Activated gamma-delta T cell (primary cell): ENCODE measurements at regions not wholly inside any gene's neighbourhood (a gene's known extent, or its start where the extent isn't known, plus 50 kb on each side); places are given as distances from the start of the nearest gene placed in this dataset.

Experiments
- DNase-seq: peaks from one replicate; lab custom pipeline; 2025; lab: John Stamatoyannopoulos, UW

DNA sequence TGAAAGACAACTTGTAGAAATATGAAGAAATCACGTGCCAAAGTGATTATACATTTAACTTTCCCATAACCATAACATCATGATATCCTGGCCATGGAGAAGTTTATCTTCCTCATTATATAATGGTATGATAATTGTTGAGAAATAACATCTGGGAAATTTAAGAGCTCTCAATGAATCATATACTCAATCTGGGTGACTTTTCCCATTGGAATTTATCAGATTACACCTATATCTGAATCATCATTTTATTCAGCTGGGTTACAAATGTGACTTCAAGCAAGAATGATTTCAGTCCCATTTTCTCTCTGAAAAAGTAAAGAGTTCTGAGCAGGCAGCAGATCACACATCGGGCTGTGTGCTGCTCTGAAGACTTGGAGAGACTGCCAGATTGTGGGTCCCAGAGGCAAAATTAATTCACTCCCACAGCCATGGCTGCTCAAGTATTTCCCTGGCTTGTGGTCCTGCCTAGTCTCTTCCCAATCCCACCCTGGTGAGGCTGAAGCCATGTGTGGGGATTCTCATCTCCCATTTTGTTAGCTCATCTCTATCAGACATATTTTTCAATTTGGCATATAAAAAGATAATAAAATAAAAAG is 278.0 kb downstream of the MRPL39 start:
- no peak for DNase-seq

DNA sequence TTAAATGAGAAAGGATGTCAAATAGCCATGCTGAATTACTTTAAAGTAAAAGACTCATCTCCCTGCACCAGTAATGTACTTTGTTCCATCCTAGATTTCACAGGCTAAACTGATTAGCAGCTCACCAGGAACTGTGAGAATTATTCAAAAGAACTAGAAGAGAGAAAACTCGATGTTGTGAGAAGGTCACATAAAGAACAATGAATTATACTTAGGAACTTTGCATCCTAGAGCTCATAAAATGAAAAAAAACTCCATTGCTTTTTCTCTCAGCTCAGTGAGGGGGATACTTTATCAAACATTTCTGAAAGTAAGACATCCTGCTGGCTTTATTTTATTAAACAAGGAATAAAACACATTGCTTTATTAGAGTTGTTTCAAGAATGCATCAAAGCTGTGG is 278.5 kb downstream of the MRPL39 start:
- DNase-seq, result no peak

DNA sequence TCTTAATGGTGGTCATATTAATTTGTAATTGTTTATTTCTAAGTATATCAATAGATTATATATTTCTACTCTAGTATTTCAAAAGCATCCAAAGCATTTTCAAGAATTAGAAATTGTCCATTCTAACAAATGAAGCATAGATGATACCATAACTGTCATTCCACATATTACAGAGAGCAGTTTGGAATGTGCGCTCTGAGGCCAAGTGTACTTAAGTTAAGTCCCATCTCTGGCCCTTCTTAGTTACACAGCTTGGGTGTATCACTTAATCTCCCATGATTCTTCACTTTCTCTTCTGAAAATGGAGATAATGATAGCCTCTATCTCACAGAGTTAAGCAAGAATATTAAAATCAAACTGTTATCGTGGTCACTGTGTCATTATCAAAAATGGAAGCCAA is 281.1 kb downstream of the MRPL39 start:
- no peak for DNase-seq

DNA sequence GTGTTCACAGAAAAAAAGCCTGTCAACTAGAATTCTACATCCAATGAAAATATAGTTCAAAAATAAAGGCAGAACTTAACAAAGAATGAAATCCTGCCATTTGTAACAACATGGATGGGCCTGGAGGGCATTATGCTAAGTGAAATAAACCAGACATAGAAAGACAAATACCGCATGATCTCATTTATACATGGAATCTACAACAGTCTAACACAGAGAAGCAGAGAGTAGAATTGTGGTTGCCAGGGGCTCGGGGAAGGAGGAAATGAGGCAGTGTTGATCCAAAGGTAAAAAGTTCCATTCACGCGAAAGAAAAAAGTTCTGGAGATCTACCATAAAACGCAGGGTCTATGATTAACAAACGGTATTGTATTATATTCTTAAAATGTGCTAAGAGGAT is 282.6 kb downstream of the MRPL39 start:
- DNase-seq, result no peak

DNA sequence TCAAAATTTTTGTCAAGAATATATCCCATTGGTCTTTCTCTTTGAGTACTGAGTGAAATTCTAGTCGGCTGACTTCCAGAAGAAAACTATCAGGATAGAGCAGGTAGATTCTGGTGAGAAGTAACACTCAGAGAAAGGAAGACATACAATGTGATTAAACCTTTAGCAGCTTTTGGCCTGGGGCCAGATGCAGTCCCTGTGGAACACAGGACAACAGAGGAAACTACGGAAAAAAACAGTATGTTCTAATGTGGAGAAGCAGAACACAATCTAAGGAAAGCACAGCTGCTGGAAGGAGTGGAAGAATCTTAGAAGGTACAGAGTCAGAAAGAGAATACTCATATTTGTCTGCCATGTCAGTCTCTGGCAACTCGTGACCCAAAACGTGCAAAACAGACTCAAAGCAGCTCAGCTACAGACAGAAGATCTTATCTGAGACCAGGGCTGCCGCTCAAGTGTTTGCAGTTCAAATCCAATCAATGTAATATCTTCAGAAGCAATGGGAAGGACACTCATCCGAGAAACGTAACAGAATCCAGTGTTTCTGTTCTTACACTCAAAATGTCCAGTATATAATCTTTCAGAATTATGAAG is 283.8 kb downstream of the MRPL39 start:
- no peak for DNase-seq

DNA sequence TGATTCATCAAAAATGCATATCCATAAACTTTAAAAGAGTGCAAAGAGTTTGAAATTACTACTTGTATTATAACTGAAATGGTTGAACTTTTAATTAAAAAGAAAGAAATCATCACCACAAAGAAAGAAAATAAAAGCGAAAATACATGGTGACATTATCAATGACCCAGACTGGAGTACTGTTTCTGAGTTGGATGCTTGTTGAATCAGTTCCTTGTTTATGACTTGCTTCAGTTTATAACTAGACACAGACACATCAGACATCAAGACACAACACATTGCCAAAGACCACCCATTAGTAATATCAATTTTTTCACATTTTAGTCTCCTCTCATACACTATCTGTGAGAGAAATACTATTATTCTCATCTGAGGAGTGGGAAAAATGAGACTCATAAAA is 293.0 kb downstream of the MRPL39 start:
- DNase-seq, result no peak

DNA sequence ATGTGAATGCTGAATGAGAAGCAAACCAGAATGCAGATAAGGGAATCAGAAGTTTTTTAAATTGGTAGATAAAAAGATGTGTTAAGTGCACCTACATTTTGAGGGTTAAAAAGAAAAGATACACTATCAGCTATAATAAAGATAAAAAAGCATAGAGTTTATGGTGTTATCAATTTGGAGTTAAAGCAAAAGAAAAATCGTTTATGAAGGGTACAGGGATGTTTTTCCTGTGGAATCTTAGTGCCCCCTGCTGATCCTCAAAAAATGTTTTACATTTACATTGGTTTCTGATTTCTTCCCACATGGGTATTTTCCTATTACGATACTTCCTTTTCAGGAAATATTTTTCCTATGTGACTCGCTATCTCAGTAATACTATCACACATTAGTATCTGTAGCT is 293.5 kb downstream of the MRPL39 start:
- no peak for DNase-seq

DNA sequence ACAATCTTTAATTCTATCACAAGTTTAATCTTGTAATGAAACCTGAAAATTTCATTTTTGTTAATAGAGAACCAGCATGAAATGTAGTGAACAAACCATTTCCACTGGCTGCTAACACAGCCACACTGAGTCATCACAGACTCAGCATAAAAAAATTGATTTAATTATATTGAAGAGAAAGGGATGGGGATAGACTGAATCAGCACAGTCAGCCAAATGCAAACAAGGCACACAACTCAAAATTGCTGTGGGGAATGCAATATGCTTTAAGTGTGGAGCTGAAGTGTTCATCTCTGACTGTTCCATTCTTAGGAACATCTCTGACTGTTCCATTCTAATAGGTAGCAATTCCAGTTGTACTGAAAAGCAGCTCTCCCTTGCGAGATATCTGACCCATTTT is 299.8 kb downstream of the MRPL39 start:
- DNase-seq, result no peak

DNA sequence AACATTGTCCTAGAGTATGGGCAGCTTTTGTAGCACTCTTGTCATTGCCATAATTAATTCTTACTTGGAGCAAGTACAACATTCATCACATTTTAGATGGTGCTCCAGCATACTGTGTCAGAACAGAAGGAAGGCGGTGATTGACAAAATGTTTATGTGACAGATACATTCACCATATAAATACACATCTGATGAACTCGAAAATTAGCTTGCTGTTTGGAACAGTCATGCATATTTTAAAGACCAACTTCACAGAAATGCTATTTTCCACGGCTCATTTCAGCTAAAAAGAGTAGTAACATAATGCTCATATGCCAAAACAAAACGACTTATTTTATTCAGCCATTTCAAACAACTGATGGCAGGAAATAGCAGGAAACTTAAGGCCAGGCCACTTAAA is 302.7 kb downstream of the MRPL39 start:
- DNase-seq, result no peak

DNA sequence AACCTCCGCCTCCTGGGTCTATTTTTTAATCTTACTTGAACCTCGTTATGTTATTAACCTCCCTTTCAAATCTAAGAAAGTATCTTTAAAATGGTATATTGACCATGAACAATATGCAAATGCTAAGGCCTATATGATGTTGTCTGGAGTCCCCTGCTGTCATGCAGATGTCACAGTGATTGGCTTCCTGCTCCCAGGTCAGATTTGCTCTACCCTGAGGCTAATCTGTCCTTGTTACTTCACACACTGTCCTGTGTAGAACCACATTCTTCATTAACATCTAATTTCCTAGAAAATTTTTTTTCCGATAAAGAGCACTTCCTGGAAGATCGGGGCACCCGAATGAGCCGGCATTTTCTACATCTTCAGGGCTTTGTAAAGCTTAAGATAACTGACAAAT is 306.6 kb downstream of the MRPL39 start:
- no peak for DNase-seq

DNA sequence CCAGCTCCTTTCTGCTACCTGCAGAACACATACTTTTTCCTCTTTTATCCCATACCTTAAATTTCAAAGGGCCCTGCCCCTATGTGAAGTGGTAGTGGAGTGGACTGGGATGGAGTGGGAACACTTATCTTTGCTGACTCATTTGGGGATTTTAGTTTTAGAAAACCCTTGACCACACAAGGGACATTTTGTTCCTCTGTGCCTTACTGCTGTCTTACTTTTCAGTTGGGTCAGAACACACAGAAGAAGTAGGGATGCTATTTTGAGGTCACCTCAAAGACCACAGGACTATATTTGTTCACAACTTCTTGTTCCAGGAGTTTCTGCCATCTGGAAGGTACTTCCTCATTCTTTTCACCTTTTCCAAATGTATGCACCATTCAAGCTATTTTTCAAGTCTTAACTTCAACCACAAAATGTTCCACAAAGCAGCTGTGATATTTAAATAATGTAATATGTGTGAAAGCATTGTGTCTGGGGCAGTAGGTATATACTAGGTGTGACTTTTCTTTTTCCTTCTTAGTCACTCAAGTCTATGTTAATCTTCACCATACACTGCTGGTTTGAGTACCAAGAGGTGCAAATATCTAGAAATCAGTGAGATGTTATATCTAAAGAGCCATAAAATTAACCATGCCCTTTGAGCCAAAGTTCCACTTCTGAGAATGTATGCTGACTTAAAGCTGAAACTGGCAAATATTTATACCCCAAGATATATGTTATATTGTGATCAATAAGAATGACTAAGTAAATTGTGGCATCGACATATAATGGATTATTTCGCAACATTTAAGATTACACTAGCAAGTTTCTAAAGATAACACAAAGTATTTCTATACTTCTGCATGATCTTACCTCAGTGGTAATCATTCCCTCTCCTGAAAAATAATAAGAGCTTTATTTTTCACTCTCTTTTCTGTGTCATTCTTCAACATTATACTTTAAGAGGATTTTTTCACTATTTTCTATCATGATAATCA is 308.5 kb downstream of the MRPL39 start:
- DNase-seq, result no peak

DNA sequence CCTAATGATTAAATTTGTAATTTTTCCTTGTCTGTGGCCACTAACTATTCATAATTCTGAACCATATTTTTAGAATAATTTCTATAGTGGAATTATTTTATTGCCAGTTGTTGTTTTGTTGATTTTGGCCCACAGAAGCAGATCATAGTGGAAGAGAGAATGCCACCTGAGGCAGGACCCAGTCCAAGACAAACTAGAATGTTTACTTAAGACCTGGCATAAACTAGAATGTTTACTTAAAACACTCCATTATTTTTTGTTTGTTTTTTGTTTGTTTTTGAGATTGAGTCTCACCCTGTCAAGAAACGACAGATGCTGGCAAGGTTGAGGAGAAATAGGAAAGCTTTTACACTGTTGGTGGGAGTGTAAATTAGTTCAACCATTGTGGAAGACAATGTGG is 310.2 kb downstream of the MRPL39 start:
- DNase-seq, result no peak

DNA sequence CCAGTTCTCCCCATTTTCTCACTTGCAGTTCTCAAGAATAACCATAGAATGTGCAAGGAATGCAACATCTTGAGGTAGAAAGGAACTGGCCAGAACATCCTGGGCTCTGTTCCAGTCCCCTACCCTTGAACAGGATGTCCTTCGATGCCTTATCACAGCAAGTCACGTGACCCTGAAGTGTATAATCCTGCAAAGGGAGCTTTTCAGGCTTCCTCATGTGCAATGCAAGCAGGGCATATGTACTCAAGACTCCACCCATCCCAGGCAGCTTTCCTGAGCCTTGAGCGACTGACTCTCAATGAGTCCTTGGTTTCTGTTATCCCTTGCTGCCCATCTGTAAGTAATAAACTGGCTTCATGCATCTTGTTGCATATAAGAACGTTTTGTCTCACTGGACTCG is 311.0 kb downstream of the MRPL39 start:
- no peak for DNase-seq

DNA sequence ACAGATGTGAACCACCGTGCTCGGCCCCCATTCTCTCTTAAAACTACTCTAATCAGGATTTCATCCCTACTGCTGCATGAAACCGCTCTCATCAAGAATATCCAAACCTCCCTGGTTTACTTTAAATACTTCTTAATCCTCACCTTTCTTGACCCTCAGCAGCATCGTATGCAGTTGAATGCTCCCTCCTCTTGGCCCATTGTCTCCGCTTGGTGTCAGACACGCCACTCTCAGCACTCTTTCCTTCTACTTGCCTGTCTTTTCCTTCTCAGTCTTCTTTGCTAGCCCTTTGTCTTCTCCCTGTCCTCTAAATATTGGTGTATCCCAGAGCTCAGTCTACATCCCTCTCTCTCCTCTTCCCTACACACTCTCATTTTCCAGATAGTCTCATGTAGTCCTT is 314.9 kb downstream of the MRPL39 start:
- DNase-seq, result no peak

DNA sequence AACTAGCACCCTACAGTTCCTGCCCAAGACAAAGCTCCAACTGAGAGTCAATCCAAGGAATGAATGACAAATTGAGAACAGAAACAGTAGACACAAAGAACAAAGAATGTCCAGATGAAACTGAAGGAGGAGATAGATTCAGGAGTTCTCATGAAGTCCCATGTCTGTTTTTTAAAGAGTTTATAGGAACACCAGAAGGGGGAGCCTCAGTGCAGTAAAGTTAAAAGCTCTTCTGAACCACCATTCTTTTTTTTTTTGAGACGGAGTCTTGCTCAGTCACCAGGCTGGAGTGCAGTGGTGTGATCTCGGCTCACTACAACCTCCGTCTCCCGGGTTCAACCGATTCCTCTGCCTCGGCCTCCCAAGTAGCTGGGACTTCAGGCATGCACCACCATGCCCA is 323.6 kb downstream of the MRPL39 start:
- no peak for DNase-seq

DNA sequence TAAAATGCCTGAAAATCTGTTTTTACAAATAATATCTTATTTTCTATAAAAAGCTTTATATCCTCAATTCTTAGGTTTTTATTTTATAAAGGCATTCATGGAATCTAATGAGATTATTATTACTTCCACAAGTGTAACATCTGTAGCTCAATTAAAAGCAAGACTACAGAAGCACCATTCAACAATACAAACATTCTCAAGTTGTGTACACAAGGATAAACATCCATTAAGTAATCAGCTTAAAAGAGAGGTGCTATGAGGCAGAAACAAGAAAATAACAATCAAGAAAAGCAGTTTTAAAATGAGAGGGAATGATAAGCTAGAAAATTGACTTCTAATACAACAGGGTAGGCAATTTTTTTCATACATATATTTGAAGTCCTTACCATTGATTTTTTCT is 326.1 kb downstream of the MRPL39 start:
- DNase-seq, result no peak

DNA sequence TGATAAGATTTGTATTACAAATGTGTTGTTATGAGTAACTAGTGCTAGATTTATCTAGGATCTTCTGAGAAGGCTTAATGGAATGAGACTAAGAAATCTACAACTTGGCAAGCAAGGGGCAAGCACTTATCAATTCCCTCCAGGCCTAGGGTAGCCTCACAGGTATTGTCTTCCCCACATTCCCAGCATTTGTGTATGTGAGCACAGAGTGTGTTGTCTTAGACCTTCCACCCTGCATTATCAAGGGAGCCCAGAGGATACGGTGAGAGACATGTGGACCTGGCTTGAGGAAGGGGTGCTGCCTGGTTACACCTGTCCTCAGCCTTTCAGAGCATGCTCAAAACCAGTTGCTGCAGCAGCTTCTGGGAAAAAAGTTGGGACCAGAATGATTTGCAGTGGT is 327.2 kb downstream of the MRPL39 start:
- no peak for DNase-seq

DNA sequence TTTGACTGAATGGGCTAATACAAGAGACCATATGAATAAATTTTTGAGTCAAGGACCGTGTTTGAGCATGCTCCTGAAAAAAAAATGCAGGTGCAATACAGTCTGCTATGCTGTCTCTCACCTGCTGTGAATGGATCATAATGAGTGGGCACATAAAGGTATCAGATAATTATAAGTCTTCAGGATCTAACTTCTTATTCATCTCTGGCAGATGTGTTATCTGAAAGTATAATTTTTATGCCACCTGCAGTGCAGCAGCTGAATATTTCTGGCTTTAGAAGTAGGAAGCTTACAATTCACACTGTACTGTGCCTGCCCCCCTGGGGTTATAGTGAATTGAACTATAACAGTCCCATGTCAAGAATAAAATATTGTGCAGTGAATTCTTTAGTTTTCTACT is 333.3 kb downstream of the MRPL39 start:
- no peak for DNase-seq

DNA sequence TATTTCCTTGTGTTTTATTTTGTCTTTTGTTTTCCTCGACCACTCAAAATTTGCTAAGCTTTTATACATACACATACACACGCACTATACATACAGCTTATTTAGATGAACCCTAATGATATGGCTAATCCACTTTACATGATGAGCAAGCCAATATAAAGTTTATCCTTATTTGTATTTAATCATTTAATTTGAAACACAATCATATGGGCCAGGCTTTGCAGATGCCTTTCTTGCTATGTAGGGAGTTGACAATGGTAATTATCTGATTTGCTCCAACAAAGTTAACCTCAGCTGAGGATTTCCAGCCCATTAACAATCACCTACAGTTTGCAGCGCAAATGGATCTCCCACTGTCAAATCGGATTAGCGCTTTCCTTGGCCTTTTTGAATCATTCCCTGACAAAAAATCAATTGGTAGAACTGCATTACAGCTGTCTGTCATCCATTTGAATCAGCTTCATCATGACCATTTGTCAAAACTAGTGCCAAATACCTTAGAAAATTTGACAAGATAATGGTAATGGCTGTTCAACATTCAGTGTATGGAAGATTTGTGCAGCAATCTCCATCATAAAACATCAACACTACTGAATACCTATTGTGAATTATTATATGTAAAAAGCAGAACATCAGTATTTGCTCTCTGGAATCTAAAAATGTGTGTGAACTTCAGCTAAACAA is 352.6 kb downstream of the MRPL39 start:
- no peak for DNase-seq

DNA sequence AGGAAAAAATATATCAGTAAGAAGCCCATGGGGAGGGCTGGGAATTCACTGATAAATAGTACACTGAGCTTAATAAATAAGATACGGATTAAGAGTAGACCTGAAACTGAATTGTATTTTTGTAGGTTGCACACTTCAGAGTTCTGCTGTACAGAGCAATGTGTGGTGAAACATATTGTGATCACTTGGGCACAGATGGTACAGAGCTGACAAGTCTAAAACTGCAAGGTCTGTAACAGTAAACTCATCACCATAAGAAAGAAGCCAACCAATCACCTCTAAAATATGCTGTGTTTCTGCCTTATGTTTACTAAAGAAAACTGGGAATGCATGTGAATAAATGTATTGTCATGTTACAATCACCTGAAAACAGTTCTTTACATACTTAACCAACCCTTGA is 360.7 kb downstream of the MRPL39 start:
- DNase-seq, result no peak

DNA sequence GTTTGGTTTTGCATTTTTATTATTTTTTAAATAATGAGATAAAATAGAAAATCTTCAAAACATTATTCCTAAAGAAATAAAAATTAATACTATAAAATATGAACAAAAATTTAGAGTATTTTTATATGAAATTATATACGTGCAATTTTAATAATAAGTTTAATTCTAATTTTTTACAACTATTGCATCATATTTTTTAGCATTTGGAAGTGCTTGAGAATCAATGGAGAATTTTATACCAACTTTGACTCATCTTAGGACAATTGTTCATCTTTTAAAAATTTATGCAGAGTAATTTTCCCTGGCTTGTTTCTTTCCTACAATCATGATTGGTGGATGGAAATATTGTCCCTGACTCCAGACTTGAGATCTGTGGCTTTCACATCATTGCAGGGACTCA is 362.5 kb downstream of the MRPL39 start:
- DNase-seq, result no peak

DNA sequence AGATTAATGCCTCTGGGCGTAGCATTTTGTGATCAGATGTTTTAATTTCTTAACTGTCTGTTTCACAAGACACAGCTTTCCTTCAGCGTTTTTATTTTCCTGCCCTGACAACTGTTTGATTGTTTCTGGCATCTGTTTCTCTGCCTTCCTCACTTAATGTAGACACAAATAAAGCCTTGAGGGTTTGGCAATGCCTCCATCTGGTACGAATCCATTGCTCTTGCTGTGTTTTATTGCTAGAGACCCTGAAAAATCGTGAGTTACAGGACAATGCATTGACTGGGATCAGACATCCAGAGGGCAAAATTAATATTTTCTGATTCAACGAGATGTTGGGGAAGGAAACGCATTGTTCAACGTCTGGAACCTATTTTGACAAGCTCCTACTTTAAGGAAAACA is 363.5 kb downstream of the MRPL39 start:
- DNase-seq, result no peak

DNA sequence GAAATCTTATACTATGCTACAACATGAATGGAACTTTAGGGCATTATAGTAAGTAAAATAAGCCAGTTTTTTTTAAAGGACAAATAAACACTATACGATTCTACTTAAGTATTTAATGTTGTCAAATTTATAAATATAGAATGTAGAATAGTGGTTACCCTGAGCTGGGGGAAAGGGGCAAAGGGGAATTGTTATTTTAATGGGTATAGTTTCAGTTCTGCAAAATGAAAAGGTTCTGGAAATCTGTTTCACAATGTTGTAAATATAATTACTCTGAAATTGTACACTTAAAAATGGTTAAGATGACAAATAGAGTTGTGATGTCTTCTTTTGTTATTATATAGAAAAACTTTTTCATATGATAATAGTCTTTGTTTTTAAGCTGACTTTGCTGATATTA is 366.3 kb downstream of the MRPL39 start:
- no peak for DNase-seq
